ENCODE measurements at regions not wholly inside any gene's neighbourhood (a gene's known extent, or its start where the extent isn't known, plus 50 kb on each side); places are given as distances from the start of the nearest gene placed in this dataset.
"Not testable (repeated sequence)": the region's sequence is repeated elsewhere in the genome, so short reads cannot be mapped to it uniquely, and the experiment has no call there.

GRCh38 chr6:50549026-50549425 is 164.3 kb upstream of the TFAP2D start:
- Histone ChIP-seq H3K14ac (ENCODE audit: low read length) (no peak overlapping the region), H2AK5ac (ENCODE audit: low read length) (no peak overlapping the region), H3K18ac (ENCODE audit: low read length) (no peak overlapping the region), H3K27me3 (ENCODE audit: insufficient read depth, low read length) (no peaks in the 10 kb centered on the region), H3K4me2 (ENCODE audit: low read length) (no peak overlapping the region), H4K12ac (ENCODE audit: low read depth, low read length) (no peak overlapping the region), H3K4me1 (ENCODE audit: control insufficient read depth in 1 of 2, insufficient read depth in 2 of 2, low read length in 2 of 2) (no peaks in the 10 kb centered on the region), H2BK120ac (ENCODE audit: insufficient read depth, low read length, poor library complexity) (no peak overlapping the region), H4K91ac (ENCODE audit: low read depth, low read length) (no peak overlapping the region), H4K8ac (ENCODE audit: low read depth, low read length) (no peak overlapping the region), H3K79me1 (ENCODE audit: low read length) (no peaks in the 10 kb centered on the region), H3K9me3 (ENCODE audit: insufficient read depth, low read depth, low read length) (no peaks in the 10 kb centered on the region), H2BK12ac (ENCODE audit: low read length) (no peak overlapping the region), H3K4me3 (ENCODE audit: low read depth, low read length) (no peak overlapping the region), H3K79me2 (ENCODE audit: control insufficient read depth, insufficient read depth, low read length, poor library complexity) (no peaks in the 10 kb centered on the region), H3K23ac (ENCODE audit: low read length) (no peak overlapping the region), H3K36me3 (ENCODE audit: control insufficient read depth in 1 of 2, insufficient read depth in 2 of 2, low read length in 2 of 2) (no peaks in the 10 kb centered on the region), H3K27ac (ENCODE audit: low read depth, low read length) (no peak overlapping the region), H2AFZ (ENCODE audit: insufficient read depth, low read length, poor library complexity) (no peak overlapping the region), H3K9ac (ENCODE audit: low read length) (no peak overlapping the region), H2BK5ac (ENCODE audit: low read depth, low read length, poor library complexity) (no peak overlapping the region), H3K4ac (ENCODE audit: low read depth, low read length) (no peak overlapping the region)
- DNase-seq = no peak
- no CpG with 5 or more reads among the region's 2 CpGs for WGBS (ENCODE audit: extremely low coverage, insufficient coverage, insufficient read length)

DNA sequence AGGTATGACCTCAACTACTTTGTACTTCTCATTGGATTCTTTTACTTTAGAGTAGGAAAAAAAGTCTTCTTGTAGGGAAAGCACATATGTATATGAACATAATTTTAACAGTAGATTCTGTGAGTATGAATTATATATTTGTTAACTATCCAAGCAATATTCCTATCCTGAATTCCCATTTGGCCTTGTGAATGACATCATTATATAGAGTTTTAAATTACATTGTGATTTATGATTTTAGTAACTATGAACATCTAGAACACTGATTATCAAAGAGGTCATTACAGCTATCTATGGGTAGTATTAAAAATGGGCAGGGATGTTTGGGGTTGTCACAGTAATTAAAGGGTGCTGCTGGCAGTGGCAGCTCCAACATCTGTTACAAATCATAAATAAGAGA is 163.9 kb upstream of the TFAP2D start:
- no peak overlapping the region for H4K8ac ChIP-seq (ENCODE audit: low read depth, low read length)
- no peak overlapping the region for H4K12ac ChIP-seq (ENCODE audit: low read depth, low read length)
- H3K9ac ChIP-seq (ENCODE audit: low read length) = no peak overlapping the region
- no peak overlapping the region for H3K18ac ChIP-seq (ENCODE audit: low read length)
- no peaks in the 10 kb centered on the region for H3K79me2 ChIP-seq (ENCODE audit: control insufficient read depth, insufficient read depth, low read length, poor library complexity)
- H3K23ac ChIP-seq (ENCODE audit: low read length) = no peak overlapping the region
- no peaks in the 10 kb centered on the region for H3K9me3 ChIP-seq (ENCODE audit: insufficient read depth, low read depth, low read length)
- H3K4me2 ChIP-seq (ENCODE audit: low read length) = no peak overlapping the region
- H2AFZ ChIP-seq (ENCODE audit: insufficient read depth, low read length, poor library complexity) = no peak overlapping the region
- no peaks in the 10 kb centered on the region for H3K79me1 ChIP-seq (ENCODE audit: low read length)
- H3K27ac ChIP-seq (ENCODE audit: low read depth, low read length) = no peak overlapping the region
- no peaks in the 10 kb centered on the region for H3K36me3 ChIP-seq (ENCODE audit: control insufficient read depth in 1 of 2, insufficient read depth in 2 of 2, low read length in 2 of 2)
- H3K4me1 ChIP-seq (ENCODE audit: control insufficient read depth in 1 of 2, insufficient read depth in 2 of 2, low read length in 2 of 2) = no peaks in the 10 kb centered on the region
- no peak overlapping the region for H3K4me3 ChIP-seq (ENCODE audit: low read depth, low read length)
- no peak overlapping the region for H2AK5ac ChIP-seq (ENCODE audit: low read length)
- H3K4ac ChIP-seq (ENCODE audit: low read depth, low read length) = no peak overlapping the region
- no peak for DNase-seq
- no peak overlapping the region for H4K91ac ChIP-seq (ENCODE audit: low read depth, low read length)
- no peak overlapping the region for H2BK12ac ChIP-seq (ENCODE audit: low read length)
- H2BK5ac ChIP-seq (ENCODE audit: low read depth, low read length, poor library complexity) = no peak overlapping the region
- no peak overlapping the region for H2BK120ac ChIP-seq (ENCODE audit: insufficient read depth, low read length, poor library complexity)
- no peak overlapping the region for H3K14ac ChIP-seq (ENCODE audit: low read length)
- H3K27me3 ChIP-seq (ENCODE audit: insufficient read depth, low read length) = no peaks in the 10 kb centered on the region

GRCh38 chr6:50555982-50556381 is 157.3 kb upstream of the TFAP2D start:
- no CpG with 5 or more reads among the region's 2 CpGs for WGBS (ENCODE audit: extremely low coverage, insufficient coverage, insufficient read length)
- no peak overlapping the region for H3K4me3 ChIP-seq (ENCODE audit: low read depth, low read length)
- no peaks in the 10 kb centered on the region for H3K79me2 ChIP-seq (ENCODE audit: control insufficient read depth, insufficient read depth, low read length, poor library complexity)
- no peak overlapping the region for H2BK120ac ChIP-seq (ENCODE audit: insufficient read depth, low read length, poor library complexity)
- no peak overlapping the region for H2BK5ac ChIP-seq (ENCODE audit: low read depth, low read length, poor library complexity)
- no peak overlapping the region for H3K23ac ChIP-seq (ENCODE audit: low read length)
- H3K4ac ChIP-seq (ENCODE audit: low read depth, low read length) = no peak overlapping the region
- H3K36me3 ChIP-seq (ENCODE audit: control insufficient read depth in 1 of 2, insufficient read depth in 2 of 2, low read length in 2 of 2) = no peaks in the 10 kb centered on the region
- H4K12ac ChIP-seq (ENCODE audit: low read depth, low read length) = no peak overlapping the region
- H2BK12ac ChIP-seq (ENCODE audit: low read length) = no peak overlapping the region
- no peak overlapping the region for H3K18ac ChIP-seq (ENCODE audit: low read length)
- H3K14ac ChIP-seq (ENCODE audit: low read length) = no peak overlapping the region
- H2AK5ac ChIP-seq (ENCODE audit: low read length) = no peak overlapping the region
- DNase-seq = no peak
- H3K27ac ChIP-seq (ENCODE audit: low read depth, low read length) = no peak overlapping the region
- no peaks in the 10 kb centered on the region for H3K9me3 ChIP-seq (ENCODE audit: insufficient read depth, low read depth, low read length)
- H3K4me1 ChIP-seq (ENCODE audit: control insufficient read depth in 1 of 2, insufficient read depth in 2 of 2, low read length in 2 of 2) = no peaks in the 10 kb centered on the region
- no peak overlapping the region for H4K8ac ChIP-seq (ENCODE audit: low read depth, low read length)
- no peak overlapping the region for H3K4me2 ChIP-seq (ENCODE audit: low read length)
- H3K9ac ChIP-seq (ENCODE audit: low read length) = no peak overlapping the region
- H2AFZ ChIP-seq (ENCODE audit: insufficient read depth, low read length, poor library complexity) = no peak overlapping the region
- no peak overlapping the region for H4K91ac ChIP-seq (ENCODE audit: low read depth, low read length)
- no peaks in the 10 kb centered on the region for H3K79me1 ChIP-seq (ENCODE audit: low read length)
- no peaks in the 10 kb centered on the region for H3K27me3 ChIP-seq (ENCODE audit: insufficient read depth, low read length)

- Histone ChIP-seq H4K8ac (ENCODE audit: low read depth, low read length) (no peak overlapping the region), H3K4me2 (ENCODE audit: low read length) (no peak overlapping the region), H3K4ac (ENCODE audit: low read depth, low read length) (no peak overlapping the region), H4K12ac (ENCODE audit: low read depth, low read length) (no peak overlapping the region), H2BK5ac (ENCODE audit: low read depth, low read length, poor library complexity) (no peak overlapping the region), H3K79me2 (ENCODE audit: control insufficient read depth, insufficient read depth, low read length, poor library complexity) (no peaks in the 10 kb centered on the region), H3K4me3 (ENCODE audit: low read depth, low read length) (no peak overlapping the region), H3K27me3 (ENCODE audit: insufficient read depth, low read length) (no peaks in the 10 kb centered on the region), H3K27ac (ENCODE audit: low read depth, low read length) (no peak overlapping the region), H2BK120ac (ENCODE audit: insufficient read depth, low read length, poor library complexity) (no peak overlapping the region), H3K23ac (ENCODE audit: low read length) (no peak overlapping the region), H3K79me1 (ENCODE audit: low read length) (no peaks in the 10 kb centered on the region), H3K4me1 (ENCODE audit: control insufficient read depth in 1 of 2, insufficient read depth in 2 of 2, low read length in 2 of 2) (no peaks in the 10 kb centered on the region), H2AFZ (ENCODE audit: insufficient read depth, low read length, poor library complexity) (no peak overlapping the region), H3K36me3 (ENCODE audit: control insufficient read depth in 1 of 2, insufficient read depth in 2 of 2, low read length in 2 of 2) (no peaks in the 10 kb centered on the region), H2AK5ac (ENCODE audit: low read length) (no peak overlapping the region), H2BK12ac (ENCODE audit: low read length) (no peak overlapping the region), H3K14ac (ENCODE audit: low read length) (no peak overlapping the region), H4K91ac (ENCODE audit: low read depth, low read length) (no peak overlapping the region), H3K9me3 (ENCODE audit: insufficient read depth, low read depth, low read length) (no peaks in the 10 kb centered on the region), H3K18ac (ENCODE audit: low read length) (no peak overlapping the region), H3K9ac (ENCODE audit: low read length) (no peak overlapping the region)
- no peak for DNase-seq
- WGBS (ENCODE audit: extremely low coverage, insufficient coverage, insufficient read length) = no CpG with 5 or more reads among the region's 1 CpG
Measured at GRCh38 chr6:50565004-50565403, 148.3 kb upstream of the TFAP2D start.

DNA sequence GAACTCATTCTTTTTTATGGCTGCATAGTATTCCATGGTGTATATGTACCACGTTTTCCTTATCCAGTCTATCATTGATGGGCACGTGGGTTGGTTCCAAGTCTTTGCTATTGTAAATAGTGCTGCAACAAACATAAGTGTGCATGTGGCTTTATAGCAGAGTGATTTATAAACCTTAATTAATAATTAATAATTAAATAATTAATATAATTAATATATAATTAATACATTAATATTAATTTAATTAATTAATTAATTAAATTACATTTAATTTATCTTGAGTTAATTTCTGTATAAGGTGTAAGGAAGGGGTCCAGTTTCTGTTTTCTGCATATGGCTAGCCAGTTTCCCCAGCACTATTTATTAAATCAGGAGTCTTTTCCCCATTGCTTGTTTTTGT is 142.1 kb upstream of the TFAP2D start:
- H3K4me3 ChIP-seq (ENCODE audit: low read depth, low read length); H4K8ac ChIP-seq (ENCODE audit: low read depth, low read length); H3K27me3 ChIP-seq (ENCODE audit: insufficient read depth, low read length); H2BK5ac ChIP-seq (ENCODE audit: low read depth, low read length, poor library complexity); H3K79me2 ChIP-seq (ENCODE audit: control insufficient read depth, insufficient read depth, low read length, poor library complexity); H2AK5ac ChIP-seq (ENCODE audit: low read length); H4K91ac ChIP-seq (ENCODE audit: low read depth, low read length); H3K9ac ChIP-seq (ENCODE audit: low read length); H2BK12ac ChIP-seq (ENCODE audit: low read length); H3K4me1 ChIP-seq (ENCODE audit: control insufficient read depth in 1 of 2, insufficient read depth in 2 of 2, low read length in 2 of 2); H3K36me3 ChIP-seq (ENCODE audit: control insufficient read depth in 1 of 2, insufficient read depth in 2 of 2, low read length in 2 of 2); H4K12ac ChIP-seq (ENCODE audit: low read depth, low read length); H3K18ac ChIP-seq (ENCODE audit: low read length); H2BK120ac ChIP-seq (ENCODE audit: insufficient read depth, low read length, poor library complexity); H3K23ac ChIP-seq (ENCODE audit: low read length); DNase-seq; H3K14ac ChIP-seq (ENCODE audit: low read length); H3K79me1 ChIP-seq (ENCODE audit: low read length); H2AFZ ChIP-seq (ENCODE audit: insufficient read depth, low read length, poor library complexity); H3K27ac ChIP-seq (ENCODE audit: low read depth, low read length); H3K9me3 ChIP-seq (ENCODE audit: insufficient read depth, low read depth, low read length); H3K4me2 ChIP-seq (ENCODE audit: low read length); H3K4ac ChIP-seq (ENCODE audit: low read depth, low read length): not testable (repeated sequence)
- WGBS (ENCODE audit: extremely low coverage, insufficient coverage, insufficient read length) = no CpG with 5 or more reads among the region's 2 CpGs
